GM21717 (cell line): ENCODE measurements at regions not wholly inside any gene's neighbourhood (a gene's known extent, or its start where the extent isn't known, plus 50 kb on each side); places are given as distances from the start of the nearest gene placed in this dataset.

Experiments
- ATAC-seq: cut with Tn5 transposase; IDR thresholded peaks from one replicate; pipeline ENCODE4 v1.9.1; 2021; ENCODE audit warnings: mild to moderate bottlenecking, moderate library complexity; ENCODE audit not compliant: unreplicated experiment

GRCh38 chr1:57835620-57836019, 411.8 kb upstream of the DAB1 start:
- no peak for ATAC-seq

- ATAC-seq, result no peak
Measured at GRCh38 chr1:57833296-57833695, 409.4 kb upstream of the DAB1 start.

GRCh38 chr1:57832612-57833011, 408.8 kb upstream of the DAB1 start:
- no peak for ATAC-seq

GRCh38 chr1:57831624-57832023, 407.8 kb upstream of the DAB1 start:
- no peak for ATAC-seq

- no peak for ATAC-seq
Measured at GRCh38 chr1:57826535-57826934, 402.7 kb upstream of the DAB1 start.

- no peak for ATAC-seq
Measured at GRCh38 chr1:57824535-57824934, 400.7 kb upstream of the DAB1 start.

- no peak for ATAC-seq
Measured at GRCh38 chr1:57820356-57821095, 396.7 kb upstream of the DAB1 start.

- ATAC-seq, result no peak
Measured at GRCh38 chr1:57819893-57820292, 396.0 kb upstream of the DAB1 start.

GRCh38 chr1:57803586-57803985, 379.7 kb upstream of the DAB1 start:
- ATAC-seq, result no peak

GRCh38 chr1:57800376-57800775, 376.5 kb upstream of the DAB1 start:
- no peak for ATAC-seq

GRCh38 chr1:57799490-57800115, 375.7 kb upstream of the DAB1 start:
- no peak for ATAC-seq

GRCh38 chr1:57798543-57798942, 374.7 kb upstream of the DAB1 start:
- no peak for ATAC-seq

GRCh38 chr1:57797084-57797483, 373.2 kb upstream of the DAB1 start:
- no peak for ATAC-seq

- no peak for ATAC-seq
Measured at GRCh38 chr1:57796616-57797015, 372.8 kb upstream of the DAB1 start.

- ATAC-seq, result no peak
Measured at GRCh38 chr1:57795886-57796285, 372.0 kb upstream of the DAB1 start.

GRCh38 chr1:57794078-57794477, 370.2 kb upstream of the DAB1 start:
- ATAC-seq, result no peak

GRCh38 chr1:57791497-57791896, 367.6 kb upstream of the DAB1 start:
- no peak for ATAC-seq

GRCh38 chr1:57789936-57790335, 366.1 kb upstream of the DAB1 start:
- no peak for ATAC-seq

GRCh38 chr1:57788313-57788712, 364.5 kb upstream of the DAB1 start:
- ATAC-seq, result no peak

- no peak for ATAC-seq
Measured at GRCh38 chr1:57784356-57784755, 360.5 kb upstream of the DAB1 start.

- ATAC-seq, result no peak
Measured at GRCh38 chr1:57782357-57782756, 358.5 kb upstream of the DAB1 start.

GRCh38 chr1:57772580-57773195, 348.8 kb upstream of the DAB1 start:
- ATAC-seq, result no peak
